Mammary epithelial cell (primary cell): ENCODE measurements at regions not wholly inside any gene's neighbourhood (a gene's known extent, or its start where the extent isn't known, plus 50 kb on each side); places are given as distances from the start of the nearest gene placed in this dataset.

Source experiments
- CTCF ChIP-seq, 2 donors: IDR thresholded peaks in 1 of 2; conservative IDR thresholded peaks in 1 of 2; 2 replicates each; pipeline ENCODE4 v1.5.1; 2011 to 2012; ENCODE audit warnings: inconsistent platforms in 2 of 2, low read length in 2 of 2, mild to moderate bottlenecking in 2 of 2, control low read depth in 1 of 2, low read depth in 1 of 2; ENCODE audit not compliant: insufficient read depth in 1 of 2; ENCODE audit errors: extremely low read depth in 1 of 2
- EZH2 ChIP-seq: IDR thresholded peaks from 2 replicates; pipeline ENCODE4 v1.6.1; 2012; ENCODE audit warnings: low read length, inconsistent platforms, borderline replicate concordance

GRCh38 chr6:133040803-133041419, 200.2 kb upstream of the EYA4 start:
- no peak for TF ChIP-seq CTCF (conservative IDR thresholded peaks at IDR 0.05 in 1 of 2, IDR thresholded peaks at IDR 0.05 in 1 of 2; ENCODE audit: extremely low read depth in 1 of 2, insufficient read depth in 1 of 2, low read depth in 1 of 2, low read length in 2 of 2)
- TF ChIP-seq EZH2, result no peak
